ENCODE measurements at regions not wholly inside any gene's neighbourhood (a gene's known extent, or its start where the extent isn't known, plus 50 kb on each side); places are given as distances from the start of the nearest gene placed in this dataset.

- DNase-seq: no peak
- in situ Hi-C loops (cut with MboI; ENCODE audit: low pct_unique_long_range_greater_than_20kb, low sequenced_read_pairs): no loop called here
These were observed 378.1 kb downstream of the HAPSTR1 start for GRCh38 chr16:9469512-9469911.

GRCh38 chr16:9476744-9477143 is 385.3 kb downstream of the HAPSTR1 start:
- in situ Hi-C loops (cut with MboI; ENCODE audit: low pct_unique_long_range_greater_than_20kb, low sequenced_read_pairs): no loop called here
- no peak for DNase-seq

- no peak for DNase-seq
- in situ Hi-C loops (cut with MboI; ENCODE audit: low pct_unique_long_range_greater_than_20kb, low sequenced_read_pairs): no loop called here
These were observed 387.6 kb downstream of the HAPSTR1 start for GRCh38 chr16:9479008-9479407.

GRCh38 chr16:9480503-9480902 is 389.1 kb downstream of the HAPSTR1 start:
- in situ Hi-C loops (cut with MboI; ENCODE audit: low pct_unique_long_range_greater_than_20kb, low sequenced_read_pairs): no loop called here
- no peak for DNase-seq

- DNase-seq: no peak
- in situ Hi-C loops (cut with MboI; ENCODE audit: low pct_unique_long_range_greater_than_20kb, low sequenced_read_pairs): no loop called here
These were observed 390.6 kb downstream of the HAPSTR1 start for GRCh38 chr16:9481747-9482730.

- in situ Hi-C loops (cut with MboI; ENCODE audit: low pct_unique_long_range_greater_than_20kb, low sequenced_read_pairs): no loop called here
- DNase-seq: no peak
These were observed 393.0 kb downstream of the HAPSTR1 start for GRCh38 chr16:9484426-9484825.

- in situ Hi-C loops (cut with MboI; ENCODE audit: low pct_unique_long_range_greater_than_20kb, low sequenced_read_pairs): no loop called here
- DNase-seq: no peak
These were observed 393.4 kb downstream of the HAPSTR1 start for GRCh38 chr16:9484881-9485280.

GRCh38 chr16:9489835-9490467 is 398.5 kb downstream of the HAPSTR1 start:
- DNase-seq: no peak
- in situ Hi-C loops (cut with MboI; ENCODE audit: low pct_unique_long_range_greater_than_20kb, low sequenced_read_pairs): no loop called here

GRCh38 chr16:9495824-9496223 is 404.4 kb downstream of the HAPSTR1 start:
- in situ Hi-C loops (cut with MboI; ENCODE audit: low pct_unique_long_range_greater_than_20kb, low sequenced_read_pairs): no loop called here

GRCh38 chr16:9497750-9498149 is 406.3 kb downstream of the HAPSTR1 start:
- in situ Hi-C loops (cut with MboI; ENCODE audit: low pct_unique_long_range_greater_than_20kb, low sequenced_read_pairs): no loop called here
- DNase-seq: no peak

More at GRCh38 chr16:9495824-9496223, 404.4 kb downstream of the HAPSTR1 start:
- DNase-seq: no peak

GRCh38 chr16:9499941-9500593 is 408.6 kb downstream of the HAPSTR1 start:
- no peak for DNase-seq
- in situ Hi-C loops (cut with MboI; ENCODE audit: low pct_unique_long_range_greater_than_20kb, low sequenced_read_pairs): no loop called here

GRCh38 chr16:9500872-9501271 is 409.4 kb downstream of the HAPSTR1 start:
- no peak for DNase-seq
- in situ Hi-C loops (cut with MboI; ENCODE audit: low pct_unique_long_range_greater_than_20kb, low sequenced_read_pairs): no loop called here

GRCh38 chr16:9503251-9503984 is 412.0 kb downstream of the HAPSTR1 start:
- in situ Hi-C loops (cut with MboI; ENCODE audit: low pct_unique_long_range_greater_than_20kb, low sequenced_read_pairs): no loop called here
- no peak for DNase-seq

- no peak for DNase-seq
- in situ Hi-C loops (cut with MboI; ENCODE audit: low pct_unique_long_range_greater_than_20kb, low sequenced_read_pairs): no loop called here
These were observed 417.0 kb downstream of the HAPSTR1 start for GRCh38 chr16:9508328-9508936.

- in situ Hi-C loops (cut with MboI; ENCODE audit: low pct_unique_long_range_greater_than_20kb, low sequenced_read_pairs): no loop called here
- DNase-seq: no peak
These were observed 418.2 kb downstream of the HAPSTR1 start for GRCh38 chr16:9509663-9510062.

- in situ Hi-C loops (cut with MboI; ENCODE audit: low pct_unique_long_range_greater_than_20kb, low sequenced_read_pairs): no loop called here
- DNase-seq: no peak
These were observed 419.9 kb downstream of the HAPSTR1 start for GRCh38 chr16:9511389-9511788.

GRCh38 chr16:9516444-9516843 is 425.0 kb downstream of the HAPSTR1 start:
- DNase-seq: no peak
- in situ Hi-C loops (cut with MboI; ENCODE audit: low pct_unique_long_range_greater_than_20kb, low sequenced_read_pairs): no loop called here

GRCh38 chr16:9518051-9518450 is 426.6 kb downstream of the HAPSTR1 start:
- in situ Hi-C loops (cut with MboI; ENCODE audit: low pct_unique_long_range_greater_than_20kb, low sequenced_read_pairs): no loop called here
- DNase-seq: no peak

GRCh38 chr16:9518581-9518980 is 427.1 kb downstream of the HAPSTR1 start:
- in situ Hi-C loops (cut with MboI; ENCODE audit: low pct_unique_long_range_greater_than_20kb, low sequenced_read_pairs): no loop called here
- DNase-seq: no peak
